Calu3 (cell line): ENCODE measurements at regions not wholly inside any gene's neighbourhood (a gene's known extent, or its start where the extent isn't known, plus 50 kb on each side); places are given as distances from the start of the nearest gene placed in this dataset.

ENCODE experiments used
- BruUV-seq: library from RNA; stranded (reverse); fragments of 400-500 nt; replicated peaks from 2 replicates; lab custom pipeline; 2021; lab: Mats Ljungman, UMichigan
- CTCF ChIA-PET: fragments of 300-600 bp; sonication (Branson Sonifier 250); formaldehyde crosslinking; loops from one replicate; lab custom pipeline; 2022; ENCODE audit warnings: antibody characterized with exemption; lab: Charles Lee
- DNase-seq: peaks from one replicate; pipeline ENCODE4 v3.0.0; 2022
- H3K27ac Mint-ChIP-seq: one replicate; pipeline ENCODE4 v1.8.0; 2022; ENCODE audit warnings: mixed read lengths; ENCODE audit not compliant: unreplicated experiment
- H3K27me3 Mint-ChIP-seq: one replicate; pipeline ENCODE4 v1.8.0; 2022; ENCODE audit warnings: mixed read lengths; ENCODE audit not compliant: unreplicated experiment
- H3K36me3 Mint-ChIP-seq: one replicate; pipeline ENCODE4 v1.8.0; 2022; ENCODE audit warnings: mild to moderate bottlenecking, moderate library complexity, mixed read lengths; ENCODE audit not compliant: insufficient read depth, unreplicated experiment
- H3K4me1 Mint-ChIP-seq: one replicate; pipeline ENCODE4 v1.8.0; 2022; ENCODE audit warnings: mild to moderate bottlenecking, low read depth, mixed read lengths; ENCODE audit not compliant: unreplicated experiment
- H3K4me3 Mint-ChIP-seq: one replicate; pipeline ENCODE4 v1.8.0; 2022; ENCODE audit warnings: mild to moderate bottlenecking, low read depth, moderate library complexity, mixed read lengths; ENCODE audit not compliant: unreplicated experiment
- H3K9me3 Mint-ChIP-seq: one replicate; pipeline ENCODE4 v1.8.0; 2022; ENCODE audit warnings: low read depth, mixed read lengths; ENCODE audit not compliant: unreplicated experiment
- intact Hi-C: fragments of 100-400 bp; cut with micrococcal nuclease; formaldehyde crosslinking; loops from one replicate; pipeline ENCODE4 v1.10.0; 2022; ENCODE audit not compliant: unreplicated experiment
- TF ChIP-seq, protein P1 (sequence below): fragments of 200-600 bp; IDR thresholded peaks from one replicate; pipeline ENCODE4 v1.8.0; 2022; ENCODE audit warnings: antibody characterized with exemption; ENCODE audit not compliant: unreplicated experiment

DNA sequence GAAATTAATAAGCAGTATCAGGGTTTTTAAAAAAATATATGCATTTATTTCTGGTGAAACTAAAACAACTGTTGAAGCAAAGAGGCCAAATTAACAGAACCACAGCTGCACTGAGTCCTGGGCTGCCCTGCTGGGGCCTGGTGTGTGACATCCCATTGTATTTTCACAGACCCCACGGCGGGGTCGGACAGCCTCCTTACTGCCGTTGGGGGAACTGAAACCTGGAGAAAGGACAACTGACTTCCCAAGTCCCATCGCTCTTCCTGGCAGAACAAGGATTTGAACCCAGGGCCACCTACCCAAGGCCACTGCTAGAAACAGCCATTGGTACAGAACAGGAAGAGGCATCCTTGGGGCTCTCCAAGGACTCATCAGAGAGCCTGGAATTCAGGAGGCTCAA is 114.8 kb upstream of the SFSWAP start:
- BruUV-seq, result no TSS peak
- intact Hi-C loops, result no loop called here
- Mint-ChIP-seq H3K9me3 (no peaks in the 10 kb centered on the region), H3K27me3 (peaks cover 74% of the 10 kb centered on the region), H3K4me1 (no peaks in the 10 kb centered on the region), H3K36me3 (no peaks in the 10 kb centered on the region), H3K27ac (no peak overlapping the region), H3K4me3 (no peak overlapping the region)
- CTCF ChIA-PET, result no interaction called here
- no peak for DNase-seq
- TF ChIP-seq, protein P1, sequence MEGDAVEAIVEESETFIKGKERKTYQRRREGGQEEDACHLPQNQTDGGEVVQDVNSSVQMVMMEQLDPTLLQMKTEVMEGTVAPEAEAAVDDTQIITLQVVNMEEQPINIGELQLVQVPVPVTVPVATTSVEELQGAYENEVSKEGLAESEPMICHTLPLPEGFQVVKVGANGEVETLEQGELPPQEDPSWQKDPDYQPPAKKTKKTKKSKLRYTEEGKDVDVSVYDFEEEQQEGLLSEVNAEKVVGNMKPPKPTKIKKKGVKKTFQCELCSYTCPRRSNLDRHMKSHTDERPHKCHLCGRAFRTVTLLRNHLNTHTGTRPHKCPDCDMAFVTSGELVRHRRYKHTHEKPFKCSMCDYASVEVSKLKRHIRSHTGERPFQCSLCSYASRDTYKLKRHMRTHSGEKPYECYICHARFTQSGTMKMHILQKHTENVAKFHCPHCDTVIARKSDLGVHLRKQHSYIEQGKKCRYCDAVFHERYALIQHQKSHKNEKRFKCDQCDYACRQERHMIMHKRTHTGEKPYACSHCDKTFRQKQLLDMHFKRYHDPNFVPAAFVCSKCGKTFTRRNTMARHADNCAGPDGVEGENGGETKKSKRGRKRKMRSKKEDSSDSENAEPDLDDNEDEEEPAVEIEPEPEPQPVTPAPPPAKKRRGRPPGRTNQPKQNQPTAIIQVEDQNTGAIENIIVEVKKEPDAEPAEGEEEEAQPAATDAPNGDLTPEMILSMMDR, result no peak

DNA sequence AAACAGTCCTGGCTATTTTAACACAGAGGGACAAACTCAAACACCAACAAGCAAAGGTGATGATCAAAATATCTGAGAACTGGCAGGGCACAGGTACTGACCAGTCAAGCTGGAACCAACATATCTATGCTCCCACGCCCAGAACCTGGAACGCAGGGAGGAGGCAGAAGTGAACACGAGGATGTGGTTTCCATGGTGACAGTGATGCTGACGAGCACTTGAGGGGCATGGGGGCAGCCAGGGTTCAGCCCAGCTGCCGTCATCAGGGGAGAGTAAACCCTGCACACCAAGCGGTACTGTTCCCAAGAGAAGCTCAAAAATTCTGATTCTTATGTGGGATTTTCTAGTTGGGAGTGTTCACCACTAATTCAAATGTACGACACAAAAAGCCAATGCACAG is 113.6 kb upstream of the SFSWAP start:
- H3K9me3 Mint-ChIP-seq, result no peaks in the 10 kb centered on the region
- CTCF ChIA-PET, result no interaction called here
- peaks cover 80% of the 10 kb centered on the region for H3K27me3 Mint-ChIP-seq
- no TSS peak for BruUV-seq
- TF ChIP-seq, protein P1, result no peak
- no peaks in the 10 kb centered on the region for H3K36me3 Mint-ChIP-seq
- H3K4me3 Mint-ChIP-seq, result no peak overlapping the region
- intact Hi-C loops, result no loop called here
- no peak for DNase-seq
- H3K4me1 Mint-ChIP-seq, result no peaks in the 10 kb centered on the region
- no peak overlapping the region for H3K27ac Mint-ChIP-seq

DNA sequence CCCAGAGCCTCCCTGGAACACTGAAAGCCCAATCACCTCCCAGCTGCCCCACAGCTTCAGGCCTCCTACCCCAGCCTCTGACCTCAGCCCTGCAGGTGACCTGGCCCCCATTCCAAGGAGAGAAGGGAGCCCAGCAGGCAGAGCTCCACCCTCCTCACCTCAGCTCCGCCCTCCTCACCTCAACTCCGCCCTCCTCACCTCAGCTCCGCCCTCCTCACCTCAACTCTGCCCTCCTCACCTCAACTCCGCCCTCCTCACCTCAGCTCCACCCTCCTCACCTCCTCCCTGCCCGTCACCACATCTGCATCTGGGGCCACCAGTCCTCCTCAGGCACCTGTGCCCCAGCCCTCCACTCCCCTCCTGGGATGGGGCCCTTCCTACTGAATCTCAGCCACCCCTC is 112.2 kb upstream of the SFSWAP start:
- Mint-ChIP-seq H3K4me1 (no peaks in the 10 kb centered on the region), H3K36me3 (no peaks in the 10 kb centered on the region), H3K27me3 (peaks cover 79% of the 10 kb centered on the region), H3K9me3 (no peaks in the 10 kb centered on the region), H3K4me3 (no peak overlapping the region), H3K27ac (no peak overlapping the region)
- no TSS peak for BruUV-seq
- no peak for DNase-seq
- TF ChIP-seq, protein P1, result no peak
- CTCF ChIA-PET, result no interaction called here
- intact Hi-C loops, result no loop called here

DNA sequence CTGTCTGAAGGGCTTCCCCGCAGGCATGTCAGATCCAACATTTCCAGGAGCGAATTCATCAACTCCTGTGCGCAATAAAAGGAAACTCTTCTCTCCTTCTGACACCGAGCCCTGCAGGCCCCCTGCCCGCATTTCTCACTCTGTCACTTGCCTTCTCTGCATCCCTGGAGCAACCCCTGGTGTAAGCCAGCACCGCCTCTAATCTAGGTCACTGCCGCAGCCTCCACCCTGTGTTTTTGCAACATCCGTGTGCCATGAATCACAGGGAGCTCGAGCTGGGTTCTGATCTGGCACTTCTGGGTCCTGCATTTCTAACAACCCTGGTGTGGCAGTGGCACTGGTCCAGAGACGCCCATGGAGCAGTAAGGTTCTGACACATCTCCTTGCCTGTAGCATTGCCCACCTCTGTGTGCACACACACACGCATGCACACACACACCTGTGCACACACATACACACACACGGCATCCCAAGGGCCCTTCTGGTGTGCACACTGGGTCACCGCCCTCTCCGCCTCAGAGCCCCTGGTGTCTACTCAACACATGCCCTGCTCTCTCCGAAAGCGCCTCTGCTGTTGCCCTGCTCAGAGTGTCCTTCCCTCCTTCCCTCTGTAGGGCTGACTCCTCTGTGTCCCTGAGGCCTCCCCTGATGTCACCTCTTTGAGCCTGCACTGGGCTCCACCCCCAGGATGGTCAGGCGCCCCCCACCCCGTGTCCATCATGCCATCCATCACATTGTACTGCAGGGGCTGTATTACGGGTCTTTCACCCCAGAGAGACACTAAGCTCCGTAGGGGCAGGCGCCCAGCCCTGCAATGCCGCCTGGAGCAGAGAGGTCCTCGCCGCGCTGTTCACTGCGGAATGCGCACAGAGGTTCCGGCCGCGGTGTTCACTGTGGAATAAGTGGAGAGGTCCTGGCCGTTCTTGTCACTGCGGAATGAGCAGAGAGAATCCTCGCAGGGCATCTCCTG is 111.4 kb upstream of the SFSWAP start:
- intact Hi-C loops, result loop anchor here (10.0 kb wide), 1 partner anchor 225 kb away; the partner anchor contains the start of gene MMP17
- TF ChIP-seq, protein P1, result no peak
- Mint-ChIP-seq H3K36me3 (no peaks in the 10 kb centered on the region), H3K4me3 (no peak overlapping the region), H3K4me1 (no peaks in the 10 kb centered on the region), H3K27ac (no peak overlapping the region), H3K9me3 (no peaks in the 10 kb centered on the region), H3K27me3 (peaks cover 79% of the 10 kb centered on the region)
- DNase-seq, result no peak
- CTCF ChIA-PET, result no interaction called here
- BruUV-seq, result no TSS peak
